HG03060 (cell line): ENCODE measurements at regions not wholly inside any gene's neighbourhood (a gene's known extent, or its start where the extent isn't known, plus 50 kb on each side); places are given as distances from the start of the nearest gene placed in this dataset.
"Not testable (repeated sequence)": the region's sequence is repeated elsewhere in the genome, so short reads cannot be mapped to it uniquely, and the experiment has no call there.

Source experiments
- ATAC-seq: cut with Tn5 transposase; IDR thresholded peaks from one replicate; pipeline ENCODE4 v1.9.1; 2021; ENCODE audit warnings: low read depth, moderate number of reproducible peaks; ENCODE audit not compliant: unreplicated experiment

DNA sequence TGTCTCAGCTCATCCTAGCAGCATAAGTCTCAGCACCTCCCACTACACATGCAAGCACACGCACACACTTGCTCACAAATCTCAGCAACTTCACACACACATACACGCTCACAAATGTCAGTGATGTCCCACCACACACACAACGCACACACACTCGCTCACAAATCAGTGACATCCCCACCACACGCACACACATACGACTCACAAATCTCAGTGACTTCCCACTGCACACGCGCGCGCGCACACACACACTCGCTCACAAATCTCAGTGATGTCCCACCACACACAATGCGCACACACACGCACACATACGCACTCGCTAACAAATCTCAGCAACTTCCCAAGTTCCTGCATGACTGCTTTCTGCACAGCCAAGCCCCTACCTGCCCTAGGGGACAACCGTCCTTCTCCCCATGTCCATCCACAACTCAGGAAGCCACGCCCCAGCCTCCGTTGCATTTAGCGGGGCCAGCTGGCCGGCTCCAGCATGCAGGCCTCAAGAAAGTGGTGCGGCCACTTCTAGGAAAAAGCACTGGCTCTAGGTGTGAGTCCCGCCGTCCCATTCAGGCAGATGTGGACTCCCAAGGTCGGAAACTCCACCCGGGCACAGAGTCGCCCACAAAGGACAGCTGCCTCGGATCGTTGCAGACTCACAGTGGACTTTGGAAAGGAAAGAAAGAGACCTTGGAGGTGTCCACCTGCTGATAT is 180.1 kb upstream of the SALL3 start:
- ATAC-seq = no peak

DNA sequence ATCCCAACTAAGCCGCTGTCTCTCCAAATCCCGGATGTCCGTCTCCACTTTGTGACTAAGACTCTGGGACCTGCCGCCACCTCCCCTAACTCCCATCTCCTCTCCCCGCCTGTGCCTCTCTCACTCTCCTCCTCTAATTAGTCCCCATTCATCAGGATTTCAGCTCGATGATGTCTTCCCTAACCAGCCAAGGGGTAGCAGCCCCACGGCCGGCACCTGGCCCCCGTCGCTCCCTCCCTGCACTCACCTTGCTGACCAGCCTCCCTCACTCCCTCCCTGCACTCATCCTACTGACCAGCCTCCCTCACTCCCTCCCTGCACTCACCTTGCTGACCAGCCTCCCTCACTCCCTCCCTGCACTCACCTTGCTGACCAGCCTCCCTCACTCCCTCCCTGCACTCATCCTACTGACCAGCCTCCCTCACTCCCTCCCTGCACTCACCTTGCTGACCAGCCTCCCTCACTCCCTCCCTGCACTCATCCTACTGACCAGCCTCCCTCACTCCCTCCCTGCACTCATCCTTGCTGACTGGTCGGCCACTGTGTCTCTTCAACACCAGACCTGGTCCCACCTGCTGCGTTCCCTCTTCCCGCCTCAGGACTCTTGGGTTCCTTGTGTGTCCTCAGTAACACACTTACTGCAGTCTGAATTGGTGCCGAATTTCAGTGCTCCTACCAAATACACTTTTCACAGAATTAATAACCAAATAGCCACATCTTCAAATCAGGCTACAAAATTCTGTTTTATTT is 179.3 kb upstream of the SALL3 start:
- not testable (repeated sequence) for ATAC-seq

DNA sequence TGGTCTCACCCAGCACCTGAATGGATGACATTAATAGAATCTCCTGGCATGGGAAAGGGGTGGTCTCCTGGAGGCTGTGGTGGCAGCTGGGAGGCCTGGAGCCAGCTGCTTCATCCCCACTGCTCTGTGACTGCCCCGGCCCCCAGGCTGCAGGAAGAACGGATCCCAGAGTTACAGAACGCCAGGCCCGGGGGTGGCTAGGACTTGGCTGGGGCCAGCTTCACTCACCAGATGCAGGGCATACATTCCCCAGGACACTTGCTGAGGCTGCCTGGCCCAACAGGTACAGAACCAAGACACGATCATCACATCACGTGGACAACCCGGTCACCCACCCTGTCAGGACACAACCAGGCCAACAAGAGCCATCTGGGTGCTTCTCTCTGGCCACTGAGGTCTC is 178.6 kb upstream of the SALL3 start:
- ATAC-seq = no peak

GRCh38 chr18:78803104-78803503 is 176.5 kb upstream of the SALL3 start:
- no peak for ATAC-seq

GRCh38 chr18:78804206-78805030 is 175.2 kb upstream of the SALL3 start:
- ATAC-seq = no peak

- ATAC-seq = no peak
Observed at GRCh38 chr18:78805840-78806239, 173.8 kb upstream of the SALL3 start.

DNA sequence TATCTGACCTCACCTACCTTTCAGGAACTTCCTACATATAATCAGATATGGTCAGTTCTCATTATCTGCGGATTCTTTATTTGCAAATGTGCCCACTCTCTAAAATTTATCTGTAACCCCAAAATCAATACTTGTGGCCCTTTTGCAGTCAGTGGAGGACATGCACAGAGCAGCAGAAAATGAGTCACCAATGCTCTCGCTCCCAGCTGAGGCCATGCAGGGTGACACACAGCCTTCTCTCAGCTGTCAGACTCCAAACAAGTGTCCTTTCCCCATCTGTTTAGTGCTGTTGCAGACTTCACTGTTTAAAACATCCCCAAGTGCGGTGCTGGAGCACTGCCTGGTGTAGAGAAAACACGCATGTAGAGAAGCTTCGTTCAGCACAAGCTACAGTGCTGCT is 171.9 kb upstream of the SALL3 start:
- no peak for ATAC-seq

DNA sequence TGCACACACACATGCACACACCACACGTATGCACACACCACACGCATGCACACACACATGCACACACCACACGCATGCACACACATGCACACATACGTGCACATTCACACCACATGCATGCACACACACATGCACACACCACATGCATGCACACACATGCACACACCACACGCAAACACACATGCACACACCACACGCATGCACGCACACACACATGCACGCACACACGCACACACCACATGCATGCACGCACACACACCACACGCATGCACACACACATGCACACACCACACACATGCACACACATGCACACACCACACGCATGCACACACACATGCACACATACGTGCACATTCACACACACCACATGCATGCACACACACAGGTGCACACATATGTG is 169.8 kb upstream of the SALL3 start:
- ATAC-seq = no peak

DNA sequence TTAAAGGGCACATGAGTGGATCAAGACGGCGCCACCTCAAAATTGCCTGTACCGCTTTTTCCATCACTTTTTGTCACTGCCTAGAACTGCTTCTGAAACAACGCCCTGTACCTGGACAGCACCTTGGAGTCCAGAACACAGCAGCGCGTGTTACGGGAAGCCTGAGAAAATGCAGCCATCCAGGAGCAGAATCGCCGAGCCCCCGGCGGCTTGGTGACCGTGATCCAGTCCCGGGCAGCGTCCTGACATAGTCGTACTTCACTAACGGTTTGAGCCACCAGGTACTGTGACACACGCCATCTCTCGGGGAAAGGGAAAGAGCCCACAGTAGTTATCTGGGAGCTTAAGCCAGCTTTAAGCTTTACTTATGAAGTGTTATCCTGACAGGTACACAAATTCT is 168.9 kb upstream of the SALL3 start:
- ATAC-seq = no peak

GRCh38 chr18:78812067-78812466 is 167.6 kb upstream of the SALL3 start:
- no peak for ATAC-seq

DNA sequence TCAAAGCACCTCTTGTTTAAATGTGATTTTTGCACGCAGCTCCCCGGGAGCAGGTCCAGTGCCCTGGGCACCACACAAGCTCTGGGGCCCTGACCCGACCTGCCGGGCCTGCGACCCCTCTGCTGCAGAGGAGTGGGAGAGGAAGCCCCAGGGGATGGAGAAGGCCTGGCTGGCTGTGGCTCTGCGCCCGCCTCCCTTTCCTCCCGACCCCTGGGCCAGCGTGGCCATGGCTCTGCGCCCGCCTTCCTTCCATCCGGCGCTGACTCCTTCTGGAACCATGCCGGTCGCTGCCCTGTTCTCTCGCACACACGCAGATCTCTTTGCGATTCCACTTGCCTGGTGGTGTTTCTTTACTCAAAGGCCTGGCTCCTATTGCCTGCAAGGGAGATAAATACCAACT is 166.5 kb upstream of the SALL3 start:
- ATAC-seq = no peak

- no peak for ATAC-seq
Observed at GRCh38 chr18:78813936-78814710, 165.5 kb upstream of the SALL3 start.

DNA sequence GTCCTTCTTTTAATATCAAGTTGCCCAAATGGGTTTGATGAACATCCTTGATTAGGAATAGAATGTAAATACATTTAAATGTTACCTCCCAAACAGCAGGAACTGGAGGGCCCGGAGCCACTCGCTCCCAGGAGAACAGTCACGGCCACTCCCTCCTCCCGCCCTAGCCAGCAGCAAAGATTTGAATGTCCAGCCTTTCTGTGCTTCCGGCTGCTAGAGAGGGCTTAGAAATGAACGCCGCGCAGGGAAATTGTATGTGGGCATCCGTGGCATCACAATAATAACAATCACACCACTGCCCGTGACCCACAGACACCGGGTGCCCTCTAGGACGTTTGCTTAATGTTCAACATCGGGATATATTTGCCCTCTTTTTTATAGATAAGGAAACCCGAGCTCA is 164.9 kb upstream of the SALL3 start:
- ATAC-seq = no peak

DNA sequence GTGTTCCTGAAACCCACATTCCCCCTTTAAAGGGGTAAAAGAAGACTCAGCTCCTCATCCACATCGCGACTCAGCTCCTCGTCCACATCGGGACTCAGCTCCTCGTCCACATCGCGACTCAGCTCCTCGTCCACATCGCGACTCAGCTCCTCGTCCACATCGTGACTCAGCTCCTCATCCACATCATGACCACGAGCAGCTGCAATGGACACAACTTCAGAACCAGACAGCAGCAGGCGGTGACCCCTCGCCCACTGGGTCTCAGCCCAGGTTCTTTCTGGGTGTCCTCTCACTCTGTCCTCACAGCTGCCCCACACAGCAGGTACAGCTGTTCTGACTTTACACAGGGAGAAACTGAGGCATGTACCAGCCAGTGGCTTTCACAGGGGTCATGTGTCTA is 163.5 kb upstream of the SALL3 start:
- ATAC-seq = no peak

DNA sequence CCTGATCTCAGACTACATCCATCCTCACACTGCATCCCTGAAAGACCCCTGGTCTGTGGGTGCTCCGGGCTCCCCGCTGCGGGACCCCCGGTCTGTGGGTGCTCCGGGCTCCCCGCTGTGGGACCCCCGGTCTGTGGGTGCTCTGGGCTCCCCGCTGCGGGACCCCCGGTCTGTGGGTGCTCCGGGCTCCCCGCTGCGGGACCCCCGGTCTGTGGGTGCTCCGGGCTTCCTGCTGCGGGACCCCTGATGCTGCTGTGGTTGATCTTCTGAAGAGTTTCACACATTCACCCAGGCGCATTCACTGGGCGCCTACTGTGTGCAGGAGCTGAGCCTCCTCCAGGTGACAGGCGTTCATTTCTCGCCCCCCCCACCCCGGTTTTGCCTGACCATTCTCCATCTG is 162.7 kb upstream of the SALL3 start:
- ATAC-seq = no peak

- no peak for ATAC-seq
Observed at GRCh38 chr18:78818495-78818894, 161.1 kb upstream of the SALL3 start.

- no peak for ATAC-seq
Observed at GRCh38 chr18:78818961-78819360, 160.7 kb upstream of the SALL3 start.

DNA sequence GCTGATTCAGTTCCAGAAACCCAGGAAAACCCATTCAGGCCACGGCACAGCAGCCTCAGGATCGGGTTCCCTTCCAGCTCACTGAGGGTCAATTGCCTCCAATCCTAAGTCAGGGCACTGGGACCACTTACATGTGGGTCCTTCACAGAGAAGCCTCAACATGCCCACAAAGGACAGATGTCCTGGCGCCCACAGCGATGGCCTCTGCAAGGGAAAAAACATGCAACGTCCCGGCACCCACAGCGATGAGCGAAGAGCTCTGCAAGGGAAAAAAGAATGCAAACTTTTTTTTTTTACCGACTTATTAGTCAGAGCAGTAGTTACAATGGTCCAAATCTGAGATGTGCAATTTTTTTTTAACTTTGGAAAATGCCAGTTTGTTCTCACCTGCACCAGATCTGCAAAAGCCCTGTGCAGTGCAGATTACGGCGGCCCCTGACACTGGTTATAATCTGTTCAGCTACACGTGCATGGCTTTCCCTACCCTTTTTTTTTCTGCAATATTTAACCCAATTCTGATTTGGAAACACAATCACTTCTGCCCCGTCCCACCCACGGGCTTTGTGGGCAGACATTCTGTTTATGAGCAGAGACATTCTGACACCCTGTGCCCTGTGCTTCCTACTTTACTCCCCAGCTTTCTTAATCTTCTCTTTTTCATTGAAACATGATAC is 159.3 kb upstream of the SALL3 start:
- no peak for ATAC-seq

DNA sequence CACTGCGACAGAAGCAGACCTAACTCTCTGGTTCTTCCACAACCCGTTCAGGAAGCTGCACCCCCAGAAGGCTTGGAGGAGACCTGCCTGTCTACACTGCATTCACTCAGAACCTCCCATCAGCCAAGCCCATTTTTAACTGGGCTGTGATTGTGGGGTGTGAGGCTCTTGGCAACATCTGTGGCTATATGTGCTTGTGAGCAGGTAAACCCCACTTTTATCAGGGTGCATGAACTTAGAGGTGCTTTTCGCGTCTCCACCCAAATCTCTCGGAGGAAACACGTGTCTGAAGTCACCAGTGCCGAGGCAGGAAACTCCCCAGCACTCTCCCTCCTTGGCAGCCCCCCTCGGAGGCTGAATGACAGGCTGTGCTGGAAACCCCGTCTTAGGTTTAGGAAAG is 158.2 kb upstream of the SALL3 start:
- ATAC-seq = no peak
